GM18511 (cell line): ENCODE measurements at regions not wholly inside any gene's neighbourhood (a gene's known extent, or its start where the extent isn't known, plus 50 kb on each side); places are given as distances from the start of the nearest gene placed in this dataset.
"Not testable (repeated sequence)": the region's sequence is repeated elsewhere in the genome, so short reads cannot be mapped to it uniquely, and the experiment has no call there.

Source experiments
- ATAC-seq: cut with Tn5 transposase; IDR thresholded peaks from one replicate; pipeline ENCODE4 v1.9.1; 2021; ENCODE audit warnings: mild to moderate bottlenecking, moderate library complexity; ENCODE audit not compliant: unreplicated experiment

DNA sequence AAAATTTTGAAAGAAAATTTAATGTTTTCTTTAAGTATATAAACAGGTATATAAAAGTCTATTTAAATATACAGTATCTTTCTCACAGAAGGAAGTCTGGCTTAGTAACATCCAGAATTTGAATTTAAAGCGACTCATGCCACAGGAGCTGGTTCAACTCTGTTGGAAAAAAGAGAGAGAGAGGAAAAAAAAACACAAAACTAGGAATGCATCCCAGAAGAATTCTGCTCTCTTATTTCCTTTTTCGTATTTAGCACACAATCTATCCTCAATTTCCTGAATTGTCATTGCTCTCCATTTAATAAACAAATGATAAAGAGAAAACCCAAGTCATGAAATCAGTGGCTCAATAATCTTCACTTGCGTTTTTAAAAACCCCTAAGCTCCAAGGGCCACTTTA lies 107.5 kb upstream of the SCAF8 start:
- no peak for ATAC-seq

- no peak for ATAC-seq
Measured at GRCh38 chr6:154629127-154629526, 104.1 kb upstream of the SCAF8 start.

DNA sequence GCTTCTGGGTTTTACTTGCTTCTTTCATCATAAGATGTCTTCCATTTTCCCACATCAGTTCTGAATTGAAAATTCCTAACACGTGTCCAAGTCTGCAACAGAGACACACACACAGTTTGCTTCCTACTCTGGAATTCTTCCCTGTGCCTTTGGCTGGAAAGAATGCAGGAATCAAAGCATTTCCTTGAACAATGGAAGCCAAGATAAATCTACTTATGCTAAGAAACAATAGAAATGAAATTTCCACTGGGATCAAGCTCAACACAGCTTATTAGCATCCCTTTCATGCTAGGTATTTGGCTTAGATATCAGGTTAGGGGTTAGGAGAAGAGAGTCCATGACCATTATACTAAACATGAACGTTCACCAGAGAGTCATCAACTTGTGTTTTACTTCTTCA lies 101.1 kb upstream of the SCAF8 start:
- ATAC-seq: no peak

DNA sequence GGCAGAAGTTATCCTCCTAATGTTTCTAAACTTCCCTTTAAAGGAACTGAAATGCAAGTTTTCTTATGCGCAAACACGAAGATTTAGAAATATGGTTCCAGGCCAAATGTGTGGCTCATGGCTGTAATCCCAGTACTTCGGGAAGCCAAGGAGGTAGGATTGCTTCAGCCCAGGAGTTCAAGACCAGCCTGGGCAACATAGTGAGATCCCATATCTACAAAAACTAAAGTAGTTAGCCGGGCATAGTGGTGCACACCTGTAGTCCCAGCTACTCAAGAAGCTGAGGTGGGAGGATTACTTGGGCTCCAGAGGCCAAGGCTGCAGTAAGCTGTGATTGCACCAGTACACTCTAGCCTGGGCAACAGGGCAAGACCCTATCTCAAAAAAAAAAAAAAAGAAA lies 95.8 kb upstream of the SCAF8 start:
- ATAC-seq: no peak

DNA sequence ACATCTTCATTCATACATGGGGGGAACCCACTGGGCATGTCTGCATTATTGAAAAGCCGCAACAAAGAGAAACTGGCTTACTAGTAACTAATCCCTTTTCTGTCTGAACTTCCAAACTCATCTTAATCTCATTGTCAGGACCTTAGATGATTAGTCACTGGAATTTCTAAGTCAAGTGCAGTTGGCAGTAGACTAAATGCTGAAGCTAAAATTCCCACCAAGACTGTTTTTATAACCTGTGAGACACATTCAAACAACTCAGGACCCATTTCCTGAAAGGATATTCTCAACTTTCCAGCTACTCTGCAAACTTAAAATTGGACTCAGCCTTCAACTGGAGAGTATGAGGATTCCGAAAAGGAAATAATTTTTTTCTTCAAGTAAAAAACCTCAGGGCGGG lies 94.8 kb upstream of the SCAF8 start:
- no peak for ATAC-seq

DNA sequence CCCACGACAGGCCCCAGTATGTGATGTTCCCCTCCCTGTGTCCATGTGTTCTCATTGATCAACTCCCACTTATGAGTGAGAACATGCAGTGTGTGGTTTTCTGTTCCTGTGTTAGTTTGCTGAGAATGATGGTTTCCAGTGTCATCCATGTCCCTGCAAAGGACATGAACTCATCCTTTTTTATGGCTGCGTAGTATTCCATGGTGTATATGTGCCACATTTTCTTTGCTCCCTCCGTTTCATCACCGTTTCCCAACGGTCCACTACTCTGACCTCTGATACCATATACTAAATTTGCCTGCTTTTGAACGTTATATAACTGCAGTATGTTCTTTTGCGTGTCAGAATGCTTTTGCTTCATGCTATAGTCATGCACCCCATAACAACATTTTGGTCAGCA lies 94.0 kb upstream of the SCAF8 start:
- ATAC-seq: not testable (repeated sequence)

GRCh38 chr6:154648188-154648887 lies 84.9 kb upstream of the SCAF8 start:
- ATAC-seq: no peak

DNA sequence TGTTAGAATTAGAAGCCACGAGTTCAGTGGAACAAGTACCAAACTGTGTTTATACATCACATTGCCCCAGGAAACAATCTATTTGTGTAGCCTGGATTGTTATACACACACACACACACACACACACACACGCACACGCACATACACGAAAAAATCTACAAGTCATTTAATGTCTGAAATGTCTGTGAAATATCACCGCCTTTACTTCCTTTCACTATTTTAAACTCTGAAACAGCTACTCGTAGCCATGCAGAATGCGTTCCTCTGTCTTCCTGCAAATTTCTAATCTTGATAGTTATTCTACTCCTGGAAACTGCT lies 84.4 kb upstream of the SCAF8 start:
- no peak for ATAC-seq

GRCh38 chr6:154649721-154650120 lies 83.5 kb upstream of the SCAF8 start:
- ATAC-seq: no peak

DNA sequence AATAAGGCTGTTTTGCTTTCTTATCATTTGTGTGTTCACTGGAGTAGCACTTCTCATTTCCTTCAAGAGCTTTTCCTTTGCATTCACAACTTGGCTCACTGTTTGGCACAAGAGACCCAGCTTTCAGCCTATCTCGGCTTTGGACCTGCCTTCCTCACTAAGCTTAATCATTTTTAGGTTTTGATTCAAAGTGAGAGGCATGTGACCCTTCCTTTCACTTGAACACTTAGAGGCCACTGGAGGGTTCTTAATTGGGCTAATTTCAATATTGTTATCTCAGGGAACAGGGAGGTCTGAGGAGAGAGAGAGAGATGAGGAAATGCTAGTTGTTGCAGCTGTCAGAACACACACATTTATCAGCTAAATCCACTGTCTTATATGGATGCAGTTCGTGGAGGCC lies 82.9 kb upstream of the SCAF8 start:
- no peak for ATAC-seq

GRCh38 chr6:154651656-154652055 lies 81.6 kb upstream of the SCAF8 start:
- no peak for ATAC-seq

- ATAC-seq: no peak
Measured at GRCh38 chr6:154653385-154653784, 79.8 kb upstream of the SCAF8 start.

DNA sequence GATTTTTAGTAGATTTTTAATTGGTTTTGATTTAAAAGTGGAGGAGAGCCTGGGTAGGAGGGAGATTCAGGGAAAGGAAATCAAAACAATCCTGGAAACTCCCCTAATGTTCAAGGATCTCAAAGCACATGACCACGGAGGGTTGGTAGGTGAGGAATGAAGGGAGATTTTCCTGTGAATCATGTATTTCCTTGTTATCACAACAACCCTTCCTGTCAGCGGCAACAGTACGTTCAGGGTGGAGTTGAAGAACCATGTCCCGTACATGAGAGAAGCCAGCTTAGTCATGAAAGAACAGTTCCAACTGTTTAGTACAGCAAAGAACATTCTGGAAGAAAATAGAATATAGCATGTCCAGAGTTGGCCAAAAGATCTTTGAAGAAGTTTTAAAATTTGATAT lies 79.4 kb upstream of the SCAF8 start:
- no peak for ATAC-seq

GRCh38 chr6:154656660-154657059 lies 76.6 kb upstream of the SCAF8 start:
- no peak for ATAC-seq

DNA sequence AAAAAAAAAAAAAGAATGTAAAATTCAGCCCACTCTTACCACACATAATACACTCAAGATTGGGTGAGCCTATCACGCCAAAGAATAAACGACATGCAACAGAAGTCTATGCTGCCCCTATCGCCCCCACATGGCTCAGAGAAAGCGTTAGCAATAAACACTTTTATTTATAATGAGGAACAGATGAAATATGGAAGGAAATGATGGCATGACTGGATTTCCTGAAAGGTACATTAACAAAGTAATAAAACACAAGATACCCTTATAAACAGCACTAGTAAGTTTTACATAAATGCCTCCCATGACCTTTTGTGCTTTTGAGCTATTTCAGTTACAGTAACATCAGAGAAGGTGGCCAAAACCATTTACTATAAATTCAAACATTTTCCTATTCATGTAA lies 71.4 kb upstream of the SCAF8 start:
- ATAC-seq: no peak

DNA sequence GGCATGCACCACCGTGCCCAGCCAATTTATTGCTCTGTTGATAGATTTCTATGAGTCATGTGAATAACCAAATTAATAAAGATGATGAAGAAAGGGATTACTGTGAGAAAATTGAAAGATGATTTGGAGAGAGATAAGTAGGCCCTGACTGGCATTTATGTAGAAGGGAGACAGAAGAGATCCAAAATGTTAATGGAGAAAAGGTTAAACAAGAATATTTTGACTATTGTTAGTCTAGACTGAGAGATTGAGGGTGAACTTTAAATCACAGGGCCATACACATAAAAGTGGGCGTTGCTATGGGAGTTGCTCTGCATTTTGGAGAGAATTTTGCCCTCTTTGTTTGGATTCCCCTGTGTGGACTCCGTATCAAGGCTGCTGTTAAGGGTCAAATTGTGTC lies 68.9 kb upstream of the SCAF8 start:
- ATAC-seq: no peak

DNA sequence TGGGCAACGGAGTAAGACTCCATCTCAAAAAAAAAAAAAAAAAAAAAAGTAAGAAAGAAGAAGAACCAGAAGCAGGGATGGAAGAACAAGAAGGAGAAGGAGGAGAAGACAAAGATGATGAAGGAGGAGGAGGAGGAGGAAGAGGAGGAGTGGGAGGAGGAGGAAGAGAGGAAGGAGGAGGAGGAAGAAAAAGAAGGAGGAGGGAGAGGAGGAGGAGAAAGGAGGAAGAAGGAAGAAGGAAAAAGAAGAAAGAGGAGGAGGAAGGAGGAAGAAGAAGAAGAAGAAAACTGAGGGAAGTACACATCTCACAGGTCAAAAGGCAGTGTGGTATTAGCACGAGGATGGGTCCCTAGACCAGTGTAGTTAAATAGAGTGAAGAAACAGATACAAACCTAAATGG lies 65.1 kb upstream of the SCAF8 start:
- ATAC-seq: no peak

DNA sequence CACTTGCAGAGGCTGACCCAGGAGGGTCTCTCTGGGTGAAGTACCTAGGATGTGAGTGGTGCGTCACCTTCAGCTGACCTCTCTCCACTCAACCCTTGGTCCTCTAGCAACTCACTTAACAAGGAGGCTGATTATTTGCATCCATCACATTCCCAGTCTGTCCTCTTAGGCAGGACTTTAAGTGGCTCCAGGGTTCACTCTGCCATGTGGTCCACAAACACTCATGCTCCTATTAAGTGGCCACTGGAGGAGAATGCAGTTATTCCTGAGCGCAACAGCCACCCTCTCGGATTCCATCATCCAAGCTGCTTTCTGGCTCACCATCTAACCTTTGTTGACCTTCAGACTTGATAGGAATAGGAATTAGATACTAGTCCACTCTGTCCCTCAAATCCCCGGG lies 61.1 kb upstream of the SCAF8 start:
- ATAC-seq: no peak

DNA sequence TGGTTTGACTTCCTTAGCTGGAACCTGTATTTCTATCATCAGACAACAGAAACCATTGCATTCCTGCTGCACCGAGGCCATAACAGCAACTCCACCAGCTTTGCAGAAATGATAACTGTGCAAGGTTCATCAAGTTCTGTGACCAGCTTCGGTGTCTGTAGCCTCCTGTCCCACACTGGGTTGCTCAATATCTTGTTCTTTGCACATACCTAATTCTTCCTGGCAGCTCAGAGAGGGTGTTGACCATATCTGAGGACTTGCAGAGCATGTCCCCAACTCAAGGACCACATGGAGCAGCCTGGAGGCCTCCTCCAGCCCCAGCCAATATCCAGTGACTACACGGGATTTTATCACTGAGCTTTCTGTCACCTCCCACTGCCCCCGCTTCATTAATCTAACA lies 59.3 kb upstream of the SCAF8 start:
- no peak for ATAC-seq

DNA sequence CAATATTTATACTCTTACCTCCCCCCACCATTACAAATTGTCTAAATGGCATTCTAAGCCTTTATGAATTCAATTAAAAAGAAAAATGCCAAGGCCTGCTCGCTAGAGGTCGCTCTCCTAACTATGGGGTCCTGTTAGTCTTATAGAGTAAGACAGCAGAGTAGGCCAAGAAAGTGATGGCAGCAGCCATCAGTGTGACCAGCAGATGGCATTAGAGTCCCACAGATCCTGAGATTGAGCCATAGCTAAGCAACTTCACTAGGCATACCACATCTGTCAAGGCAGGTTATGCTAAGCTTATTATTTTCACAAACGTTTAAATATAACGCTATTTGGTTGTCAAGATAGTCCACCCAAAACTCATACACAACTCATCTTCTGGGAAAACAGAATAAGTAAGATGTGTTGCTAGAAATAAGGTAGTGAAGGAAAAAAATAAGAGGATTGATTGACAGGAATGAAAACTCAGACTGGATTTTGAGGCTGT lies 57.6 kb upstream of the SCAF8 start:
- ATAC-seq: peak; percentile 100

- no peak for ATAC-seq
Measured at GRCh38 chr6:154682633-154683125, 50.5 kb upstream of the SCAF8 start.
